SK-N-SH treated with all-trans-retinoic acid at 6 μM for 48 hours (cell line): ENCODE measurements at regions not wholly inside any gene's neighbourhood (a gene's known extent, or its start where the extent isn't known, plus 50 kb on each side); places are given as distances from the start of the nearest gene placed in this dataset.

Experiments used
- ATAC-seq: fragments of 200-7000 bp; cut with Tn5 transposase; 3 replicates; pipeline ENCODE4 v1.9.1; 2020; ENCODE audit warnings: mild to moderate bottlenecking, moderate library complexity
- ARNTL ChIP-seq: fragments of 450-650 bp; formaldehyde crosslinking; IDR thresholded peaks from 2 replicates; pipeline ENCODE4 v1.5.0; 2020; ENCODE audit warnings: low read depth, mild to moderate bottlenecking, moderate library complexity, borderline replicate concordance
- BACH2 ChIP-seq: fragments of 250-450 bp; sonication (Bioruptor Pico); IDR thresholded peaks from 2 replicates; pipeline ENCODE4 v1.9.0; 2021; ENCODE audit warnings: mild to moderate bottlenecking, borderline replicate concordance
- CREB5 ChIP-seq: fragments of 250-450 bp; sonication (Bioruptor Pico); IDR thresholded peaks from 2 replicates; pipeline ENCODE4 v1.5.1; 2020; ENCODE audit warnings: low read depth, mild to moderate bottlenecking, moderate library complexity
- CSDC2 ChIP-seq: fragments of 250-450 bp; sonication (Bioruptor Pico); IDR thresholded peaks from 2 replicates; pipeline ENCODE4 v1.5.0; 2020; ENCODE audit warnings: mild to moderate bottlenecking, moderate library complexity
- CSRNP3 ChIP-seq: fragments of 250-450 bp; sonication (Bioruptor Pico); IDR thresholded peaks from 2 replicates; pipeline ENCODE4 v1.5.1; 2021; ENCODE audit warnings: mild to moderate bottlenecking, moderate library complexity
- ESRRG ChIP-seq: fragments of 250-450 bp; sonication (Bioruptor Pico); IDR thresholded peaks from 2 replicates; pipeline ENCODE4 v1.6.1; 2021; ENCODE audit warnings: mild to moderate bottlenecking
- GLIS3 ChIP-seq: fragments of 250-450 bp; sonication (Bioruptor Pico); IDR thresholded peaks from 2 replicates; pipeline ENCODE4 v1.5.0; 2020; ENCODE audit warnings: mild to moderate bottlenecking, moderate library complexity
- ISL1 ChIP-seq: fragments of 250-450 bp; sonication (Bioruptor Pico); IDR thresholded peaks from 2 replicates; pipeline ENCODE4 v2.1.2; 2022; ENCODE audit warnings: mild to moderate bottlenecking, moderate library complexity
- OSR1 ChIP-seq: fragments of 250-450 bp; sonication (Bioruptor Pico); IDR thresholded peaks from 2 replicates; pipeline ENCODE4 v1.8.0; 2022; ENCODE audit warnings: moderate library complexity, mild to moderate bottlenecking, inconsistent platforms
- PATZ1 ChIP-seq: fragments of 250-450 bp; sonication (Bioruptor Pico); IDR thresholded peaks from 2 replicates; pipeline ENCODE4 v1.8.0; 2020; ENCODE audit warnings: mild to moderate bottlenecking, moderate library complexity, borderline replicate concordance
- POU6F1 ChIP-seq: fragments of 250-450 bp; sonication (Bioruptor Pico); IDR thresholded peaks from 2 replicates; pipeline ENCODE4 v1.8.0; 2021; ENCODE audit warnings: low read depth, mild to moderate bottlenecking, moderate library complexity, borderline replicate concordance
- PPARA ChIP-seq: fragments of 250-450 bp; sonication (Bioruptor Pico); IDR thresholded peaks from 2 replicates; pipeline ENCODE4 v1.5.0; 2020; ENCODE audit warnings: mild to moderate bottlenecking, borderline replicate concordance
- RARB ChIP-seq: fragments of 250-450 bp; sonication (Bioruptor Pico); IDR thresholded peaks from 2 replicates; pipeline ENCODE4 v1.8.0; 2021; ENCODE audit warnings: mild to moderate bottlenecking, moderate library complexity
- SNAI2 ChIP-seq: fragments of 250-450 bp; sonication (Bioruptor Pico); IDR thresholded peaks from 2 replicates; pipeline ENCODE4 v1.5.0; 2020; ENCODE audit warnings: mild to moderate bottlenecking, moderate library complexity
- TCF4 ChIP-seq: fragments of 250-450 bp; sonication (Bioruptor Pico); IDR thresholded peaks from 2 replicates; pipeline ENCODE4 v1.8.0; 2021; ENCODE audit warnings: mild to moderate bottlenecking, moderate library complexity, borderline replicate concordance
- TOX ChIP-seq: fragments of 250-450 bp; sonication (Bioruptor Pico); IDR thresholded peaks from 2 replicates; pipeline ENCODE4 v1.8.0; 2021; ENCODE audit warnings: mild to moderate bottlenecking, moderate library complexity, borderline replicate concordance
- ZC3H10 ChIP-seq: fragments of 250-450 bp; sonication (Bioruptor Pico); IDR thresholded peaks from 2 replicates; pipeline ENCODE4 v1.5.1; 2021; ENCODE audit warnings: mild to moderate bottlenecking, moderate library complexity
- ZFP3 ChIP-seq: fragments of 250-450 bp; sonication (Bioruptor Pico); IDR thresholded peaks from 2 replicates; pipeline ENCODE4 v1.5.0; 2020; ENCODE audit warnings: mild to moderate bottlenecking, moderate library complexity
- ZFP30 ChIP-seq: fragments of 450-650 bp; formaldehyde crosslinking; IDR thresholded peaks from 2 replicates; pipeline ENCODE4 v1.5.0; 2022; ENCODE audit warnings: mild to moderate bottlenecking, moderate library complexity
- ZNF565 ChIP-seq: fragments of 450-650 bp; formaldehyde crosslinking; conservative IDR thresholded peaks from 2 replicates; pipeline ENCODE4 v1.5.0; 2020; ENCODE audit warnings: low read depth, mild to moderate bottlenecking, moderate library complexity
- ZNF70 ChIP-seq: fragments of 450-650 bp; formaldehyde crosslinking; IDR thresholded peaks from 2 replicates; pipeline ENCODE4 v1.5.0; 2020; ENCODE audit warnings: mild to moderate bottlenecking, moderate library complexity
- ZNF8 ChIP-seq: fragments of 450-650 bp; formaldehyde crosslinking; IDR thresholded peaks from 2 replicates; pipeline ENCODE4 v1.5.0; 2020; ENCODE audit warnings: mild to moderate bottlenecking, moderate library complexity

- no peak for TF ChIP-seq CSRNP3 (CRISPR knock-in tag)
- no peak for TF ChIP-seq TCF4 (CRISPR knock-in tag)
- TF ChIP-seq SNAI2 (CRISPR knock-in tag): no peak
- no peak for TF ChIP-seq ISL1 (CRISPR knock-in tag)
- no peak for TF ChIP-seq GLIS3 (CRISPR knock-in tag)
- TF ChIP-seq OSR1 (CRISPR knock-in tag): no peak
- ATAC-seq: no peak
These were observed 65.0 kb upstream of the IRF2BP2 start for GRCh38 chr1:234675006-234675405.

GRCh38 chr1:234674218-234674815, 64.3 kb upstream of the IRF2BP2 start:
- no peak for ATAC-seq
- TF ChIP-seq GLIS3 (CRISPR knock-in tag) (no peak), POU6F1 (no peak), ZFP3 (CRISPR knock-in tag) (no peak), ZNF8 (CRISPR knock-in tag) (no peak), ESRRG (CRISPR knock-in tag) (no peak), ZC3H10 (CRISPR knock-in tag) (no peak), ZNF565 (no peak), RARB (no peak), SNAI2 (CRISPR knock-in tag) (no peak), ZNF70 (CRISPR knock-in tag) (no peak), TCF4 (CRISPR knock-in tag) (no peak), CSRNP3 (CRISPR knock-in tag) (no peak), ISL1 (CRISPR knock-in tag) (no peak), TOX (no peak), PATZ1 (CRISPR knock-in tag) (no peak)

- TF ChIP-seq SNAI2 (CRISPR knock-in tag) (no peak), ZNF565 (no peak), PPARA (CRISPR knock-in tag) (no peak), ARNTL (CRISPR knock-in tag) (no peak), RARB (no peak), ZFP30 (CRISPR knock-in tag) (no peak), TOX (no peak), ESRRG (CRISPR knock-in tag) (no peak), ISL1 (CRISPR knock-in tag) (no peak), ZC3H10 (CRISPR knock-in tag) (no peak), BACH2 (CRISPR knock-in tag) (no peak), OSR1 (CRISPR knock-in tag) (no peak), CSDC2 (CRISPR knock-in tag) (no peak), CREB5 (CRISPR knock-in tag) (no peak)
- TF ChIP-seq, all 23 proteins: peak for 0
- no peak for ATAC-seq
These were observed 62.6 kb upstream of the IRF2BP2 start for GRCh38 chr1:234672349-234673135.
